MV-4-11 (cell line): ENCODE measurements at regions not wholly inside any gene's neighbourhood (a gene's known extent, or its start where the extent isn't known, plus 50 kb on each side); places are given as distances from the start of the nearest gene placed in this dataset.

Experiments used
- DNase-seq: peaks from one replicate; lab custom pipeline; 2025; lab: John Stamatoyannopoulos, UW

DNA sequence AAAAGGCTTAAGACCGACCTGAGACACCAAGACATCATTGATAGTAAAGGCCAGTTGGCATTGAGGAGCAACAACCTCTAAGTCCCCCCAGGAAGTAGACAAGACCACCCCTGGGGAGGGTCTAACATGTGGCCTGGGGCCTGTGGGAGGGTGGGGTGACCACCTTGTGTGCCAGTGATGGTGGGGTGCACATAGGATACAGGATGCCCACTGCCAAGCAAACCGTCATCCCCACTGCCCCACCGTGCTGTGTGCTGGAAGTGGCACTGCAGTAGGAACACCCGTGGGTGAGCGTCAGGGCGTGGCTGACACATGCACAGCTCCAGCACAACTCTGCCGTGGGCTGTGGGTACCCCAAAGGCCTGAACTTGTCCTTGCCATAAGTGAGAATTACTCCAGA, 84.3 kb upstream of the LGALSL start:
- no peak for DNase-seq

DNA sequence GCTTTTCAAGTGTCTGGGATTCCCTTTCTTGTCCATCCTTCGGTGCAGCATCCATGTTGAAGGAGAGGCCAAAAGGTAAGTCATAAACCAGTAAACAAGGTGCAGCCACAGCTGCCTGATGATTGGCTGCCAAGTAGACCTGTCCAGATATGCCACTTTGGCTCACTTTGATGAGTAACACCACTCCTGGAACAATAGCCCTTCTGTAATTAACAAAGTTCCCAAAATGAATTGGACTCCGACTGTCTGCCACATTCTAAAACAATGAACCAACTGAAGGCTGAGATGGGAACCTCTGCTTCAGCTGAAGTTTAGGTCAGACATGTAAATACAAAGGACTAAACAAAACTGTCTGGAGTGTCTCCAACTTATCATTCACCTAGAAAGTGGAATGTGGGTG, 82.2 kb upstream of the LGALSL start:
- DNase-seq, result no peak

- no peak for DNase-seq
These were observed 79.3 kb upstream of the LGALSL start for GRCh38 chr2:64374686-64375085.

GRCh38 chr2:64376926-64377325, 77.0 kb upstream of the LGALSL start:
- no peak for DNase-seq

- no peak for DNase-seq
These were observed 74.8 kb upstream of the LGALSL start for GRCh38 chr2:64379186-64379585.

DNA sequence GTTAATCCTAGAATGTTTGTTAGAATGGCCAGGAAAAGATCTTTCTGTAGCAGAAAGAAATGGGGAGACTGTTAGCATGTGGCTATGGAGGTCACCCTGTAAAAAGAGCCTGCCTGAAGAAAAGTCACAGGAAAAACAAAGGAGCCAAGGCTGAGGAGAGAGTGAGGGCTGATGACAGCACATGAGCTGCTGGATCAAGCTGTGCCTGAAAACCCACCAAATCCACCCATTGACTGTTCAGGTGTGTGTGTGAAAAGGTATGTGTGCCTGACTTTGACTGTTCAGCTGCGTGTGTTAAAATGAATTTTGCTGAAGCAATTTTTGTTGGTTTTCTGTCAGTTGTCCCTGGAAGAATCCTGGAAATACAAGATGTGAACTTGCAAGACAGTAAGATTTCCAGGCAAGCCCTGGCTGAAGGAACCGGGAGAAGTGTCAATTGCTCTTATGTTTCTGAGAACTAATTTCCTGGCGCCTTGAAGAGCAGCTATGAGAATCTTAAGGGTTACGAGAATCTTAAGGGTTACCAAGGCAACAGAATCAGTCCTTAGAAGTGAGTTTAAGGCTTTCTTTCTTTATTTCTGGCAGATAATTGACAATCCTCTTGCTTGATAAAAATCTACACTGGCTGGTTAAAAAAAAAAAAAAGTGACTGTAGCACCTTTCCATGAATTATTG, 73.0 kb upstream of the LGALSL start:
- no peak for DNase-seq

DNA sequence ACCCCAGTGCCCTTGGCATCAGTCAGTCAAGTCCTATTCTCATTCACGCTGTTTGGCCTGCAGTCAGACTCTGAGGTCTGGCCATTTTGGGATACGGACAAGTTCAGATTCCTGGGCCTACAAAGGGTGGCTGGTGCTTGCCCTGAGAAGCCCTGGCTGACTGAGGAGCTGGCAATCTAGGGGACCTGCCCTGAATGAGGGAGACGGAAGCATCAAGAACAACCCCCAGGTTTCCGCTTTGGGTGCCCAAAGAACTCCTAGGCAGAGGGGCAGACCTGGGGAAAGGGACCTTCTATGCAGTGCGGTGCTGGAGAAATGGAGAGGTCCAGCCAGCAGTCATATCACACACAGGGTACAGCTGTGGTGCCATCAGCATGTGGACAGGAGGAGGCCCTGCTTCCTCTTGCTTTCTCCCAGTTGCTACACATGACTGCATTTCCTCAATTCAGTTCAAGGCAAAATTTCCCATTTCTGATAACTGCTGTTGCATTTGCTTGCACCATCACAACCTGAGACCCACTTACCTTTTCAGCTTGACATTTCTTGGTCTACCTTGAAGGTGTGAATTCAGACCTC, 70.9 kb upstream of the LGALSL start:
- DNase-seq, result peak; percentile 33

GRCh38 chr2:64383881-64384280, 70.1 kb upstream of the LGALSL start:
- no peak for DNase-seq

DNA sequence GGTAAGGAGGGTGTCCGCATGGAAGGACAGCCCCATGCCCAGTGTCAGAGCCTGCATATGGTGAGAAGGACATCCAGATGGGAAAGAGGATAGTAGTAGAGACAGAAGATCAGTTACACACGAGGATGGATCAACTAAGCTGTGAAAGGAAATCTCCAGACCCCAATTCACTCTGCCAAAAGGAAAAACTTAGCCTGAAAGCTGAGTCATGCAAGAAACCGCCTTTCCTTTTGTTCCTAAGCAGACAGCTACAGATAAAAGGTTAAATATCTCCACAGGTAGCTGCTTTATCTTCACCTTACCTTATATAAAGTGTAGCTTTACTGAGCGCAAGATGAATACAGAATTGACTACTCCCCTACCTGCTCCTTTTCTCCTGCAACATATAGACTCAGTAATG, 67.3 kb upstream of the LGALSL start:
- DNase-seq, result no peak

DNA sequence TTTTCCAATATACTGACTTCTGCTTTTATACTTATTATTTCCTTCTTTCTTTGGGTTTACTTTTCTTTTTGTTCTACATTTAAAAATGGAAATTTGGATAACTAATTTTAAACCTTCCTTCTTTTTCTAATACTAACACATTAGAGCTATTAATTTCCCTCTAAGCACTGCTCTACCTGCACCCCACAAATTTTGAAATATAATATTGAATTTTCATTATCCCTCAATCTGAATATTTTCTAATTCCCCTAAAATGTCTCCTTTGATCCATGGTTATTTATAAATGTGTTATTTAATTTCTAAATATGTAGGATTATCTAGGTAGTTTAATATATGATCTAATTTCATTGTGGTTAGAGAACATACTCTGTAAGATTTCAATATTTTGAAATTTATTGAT, 63.4 kb upstream of the LGALSL start:
- DNase-seq, result no peak

DNA sequence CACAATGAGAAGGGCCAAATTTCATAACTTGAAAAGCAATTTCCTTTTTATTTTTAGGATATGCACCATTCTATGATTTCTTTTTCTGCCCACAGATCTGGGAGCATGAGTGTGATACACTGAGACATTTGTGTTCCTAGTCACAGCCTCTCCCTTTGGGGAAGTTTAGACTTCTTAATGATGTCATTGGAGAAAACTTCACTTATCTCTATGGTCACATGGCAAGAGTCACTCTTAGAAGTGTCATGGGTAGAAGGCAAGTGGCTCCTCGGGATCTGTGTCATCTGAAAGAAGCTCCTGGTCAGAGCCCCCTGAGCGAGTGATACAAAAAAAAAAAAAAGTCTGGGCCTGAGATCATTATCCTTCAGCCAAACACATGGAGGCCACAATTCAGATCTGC, 62.5 kb upstream of the LGALSL start:
- DNase-seq, result peak; percentile 48

GRCh38 chr2:64391940-64392339, 62.0 kb upstream of the LGALSL start:
- DNase-seq, result no peak

- DNase-seq, result no peak
These were observed 61.4 kb upstream of the LGALSL start for GRCh38 chr2:64392529-64392928.

GRCh38 chr2:64393383-64394010, 60.5 kb upstream of the LGALSL start:
- DNase-seq, result no peak

DNA sequence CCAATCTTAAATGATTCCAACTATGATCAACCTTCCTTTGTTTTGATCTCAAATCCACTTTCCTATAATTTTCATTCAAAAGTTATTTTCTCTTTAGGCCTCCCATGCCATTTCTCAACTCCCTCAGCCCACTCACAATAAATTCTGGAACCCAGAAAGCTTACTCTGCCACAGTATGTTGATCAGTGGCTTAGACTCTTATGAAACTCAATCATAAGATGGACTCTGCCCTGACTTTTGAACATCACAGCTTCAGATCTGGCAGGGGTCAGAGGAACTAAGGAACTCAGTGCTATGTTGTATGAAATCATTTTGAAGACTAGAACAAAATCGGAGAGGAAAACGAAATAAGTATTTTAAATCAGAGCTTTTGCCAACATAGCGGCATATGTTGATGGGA, 59.8 kb upstream of the LGALSL start:
- DNase-seq, result no peak

GRCh38 chr2:64396001-64396400, 58.0 kb upstream of the LGALSL start:
- no peak for DNase-seq

- no peak for DNase-seq
These were observed 57.4 kb upstream of the LGALSL start for GRCh38 chr2:64396551-64396950.

DNA sequence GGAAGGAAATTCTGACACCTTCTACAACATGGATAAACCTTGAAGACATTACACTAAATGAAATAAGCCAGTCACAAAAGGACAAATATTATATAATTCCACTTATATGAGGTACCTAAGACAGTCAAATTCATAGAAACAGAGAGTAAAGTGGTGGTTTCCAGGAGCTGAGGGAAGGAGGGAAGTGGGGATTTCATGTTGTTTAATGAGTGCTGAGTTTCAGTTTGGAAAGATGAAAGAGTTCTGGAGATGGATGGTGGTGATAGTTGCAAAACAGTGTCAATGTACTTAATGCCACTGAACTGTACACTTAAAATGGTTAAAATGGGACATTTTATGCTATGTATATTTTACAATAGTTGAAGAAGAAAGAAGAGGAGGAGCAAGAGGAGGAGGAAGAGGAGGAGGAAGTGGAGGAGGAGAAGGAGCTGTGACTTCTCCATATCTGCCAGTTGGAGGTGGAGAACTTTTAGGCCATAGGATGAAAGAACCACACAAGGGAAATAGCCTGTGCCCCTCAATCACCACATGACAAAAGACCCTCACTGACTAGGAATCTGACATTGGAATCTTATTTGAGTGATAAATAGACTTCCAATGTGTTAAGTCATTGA, 55.3 kb upstream of the LGALSL start:
- DNase-seq, result peak; percentile 40

DNA sequence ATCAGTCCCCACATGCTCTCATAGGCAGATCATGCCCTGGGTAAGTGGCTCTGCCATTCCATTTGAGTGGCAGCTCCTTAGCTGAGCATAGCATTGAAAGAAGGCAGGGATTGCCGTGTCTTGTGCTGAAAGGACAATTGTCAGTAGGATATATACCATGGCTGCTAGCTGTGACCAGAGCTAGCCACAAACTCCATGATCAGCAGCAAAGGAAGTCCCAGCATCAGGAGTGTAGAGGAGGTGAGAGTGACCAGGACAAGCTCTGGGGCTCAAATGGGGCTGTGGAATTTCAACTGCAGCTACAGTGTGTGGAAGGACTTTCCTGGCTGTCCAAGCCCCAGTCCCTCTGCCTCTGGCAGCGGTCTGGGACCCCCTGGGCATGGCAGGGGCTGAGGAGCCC, 54.4 kb upstream of the LGALSL start:
- no peak for DNase-seq

DNA sequence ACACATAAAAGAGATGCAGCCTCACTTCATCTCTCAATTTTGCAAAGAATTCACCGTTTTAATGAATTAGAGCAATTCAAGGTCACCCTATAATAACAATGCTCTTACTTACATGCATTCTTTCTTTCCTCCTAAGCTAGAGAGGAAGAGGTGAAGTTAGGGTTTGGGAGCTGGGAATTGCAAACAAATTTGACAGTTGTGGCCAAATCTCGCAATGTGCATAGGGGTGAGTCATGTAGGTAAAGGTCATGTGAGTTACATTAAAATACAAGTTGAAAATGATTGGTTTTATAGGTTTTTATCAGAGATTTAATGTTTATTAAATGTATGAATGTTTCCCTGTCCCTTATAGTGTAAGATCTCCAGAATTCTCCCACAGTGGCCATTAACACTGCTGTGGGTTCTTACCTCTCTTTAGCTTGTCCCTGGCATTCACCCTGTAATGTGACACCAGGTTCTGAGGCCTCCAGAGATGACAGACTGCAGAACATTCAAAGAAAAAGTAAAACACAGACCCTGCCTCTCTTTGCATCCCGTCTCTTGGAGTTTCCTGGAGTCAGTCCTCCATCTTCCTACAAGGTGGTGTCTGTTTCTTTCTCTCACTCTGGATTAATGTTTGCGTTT, 53.7 kb upstream of the LGALSL start:
- no peak for DNase-seq

GRCh38 chr2:64400733-64401528, 53.0 kb upstream of the LGALSL start:
- no peak for DNase-seq

- no peak for DNase-seq
These were observed 52.5 kb upstream of the LGALSL start for GRCh38 chr2:64401529-64401880.
